Islet precursor cell (in vitro differentiated cells): ENCODE measurements at regions not wholly inside any gene's neighbourhood (a gene's known extent, or its start where the extent isn't known, plus 50 kb on each side); places are given as distances from the start of the nearest gene placed in this dataset.
"Not testable (repeated sequence)": the region's sequence is repeated elsewhere in the genome, so short reads cannot be mapped to it uniquely, and the experiment has no call there.

Source experiments
- DNase-seq: peaks from one replicate; pipeline ENCODE4 v3.0.0-alpha.2; 2018

GRCh38 chr5:14925326-14925725 is 53.7 kb upstream of the ANKH start:
- DNase-seq: no peak

DNA sequence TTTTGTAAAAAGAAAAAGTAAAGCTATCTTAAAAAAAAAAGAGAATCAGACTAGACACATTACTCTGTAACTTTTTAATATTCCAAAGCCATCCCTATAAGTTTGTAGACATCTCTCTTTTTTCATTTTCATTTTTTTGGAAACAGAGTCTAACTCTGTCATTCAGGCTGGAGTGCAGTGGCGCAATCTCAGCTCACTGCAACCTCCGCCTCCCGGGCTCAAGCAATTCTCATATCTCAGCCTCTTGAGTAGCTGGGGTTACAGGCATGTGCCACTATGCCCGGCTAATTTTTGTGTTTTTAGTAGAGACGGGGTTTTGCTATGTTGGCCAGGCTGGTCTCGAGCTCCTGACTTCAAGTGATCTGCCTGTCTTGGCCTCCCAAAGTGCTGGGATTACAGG is 51.4 kb upstream of the ANKH start:
- DNase-seq: not testable (repeated sequence)

DNA sequence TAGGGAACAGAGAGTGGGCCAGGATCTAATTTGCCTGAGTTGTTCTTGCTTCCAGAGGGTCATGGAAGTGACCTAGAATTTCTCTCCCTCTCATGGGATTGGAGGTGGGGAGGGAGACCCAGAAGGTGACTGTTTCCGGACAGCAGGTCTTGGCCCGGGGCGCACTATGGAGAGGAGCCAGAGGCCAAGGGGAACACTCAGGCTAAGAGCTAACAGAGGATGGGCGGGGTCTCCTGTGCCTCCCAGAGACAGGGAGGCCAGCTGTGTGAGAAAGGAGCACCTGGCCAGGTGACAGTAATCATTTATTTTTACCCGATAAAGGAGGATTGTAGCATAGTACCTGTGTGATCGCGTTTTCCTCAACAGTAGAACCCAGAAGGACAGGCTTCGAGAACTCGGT is 50.9 kb upstream of the ANKH start:
- no peak for DNase-seq
